ENCODE measurements at regions not wholly inside any gene's neighbourhood (a gene's known extent, or its start where the extent isn't known, plus 50 kb on each side); places are given as distances from the start of the nearest gene placed in this dataset.

DNA sequence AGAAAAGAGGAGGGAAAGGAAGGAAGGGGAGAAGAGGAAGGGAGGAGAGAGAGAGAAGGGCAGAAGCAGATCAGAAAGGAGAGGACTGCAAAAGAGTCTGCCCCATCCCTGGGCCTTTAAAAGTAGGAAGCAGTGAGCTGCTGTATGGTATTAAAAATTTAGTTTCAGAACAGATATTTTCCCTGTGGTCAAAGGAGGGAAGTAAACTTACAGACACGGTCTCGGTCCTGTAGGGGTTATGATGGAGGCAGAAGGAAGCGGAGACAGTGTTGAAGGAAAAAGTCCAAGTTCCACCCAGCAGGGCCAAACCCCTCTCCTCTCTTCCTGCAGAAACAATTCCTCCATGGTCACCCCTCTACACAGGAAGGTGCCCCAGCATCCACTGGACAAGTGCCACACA lies 122.0 kb upstream of the PROK2 start:
- TF ChIP-seq, protein P1, sequence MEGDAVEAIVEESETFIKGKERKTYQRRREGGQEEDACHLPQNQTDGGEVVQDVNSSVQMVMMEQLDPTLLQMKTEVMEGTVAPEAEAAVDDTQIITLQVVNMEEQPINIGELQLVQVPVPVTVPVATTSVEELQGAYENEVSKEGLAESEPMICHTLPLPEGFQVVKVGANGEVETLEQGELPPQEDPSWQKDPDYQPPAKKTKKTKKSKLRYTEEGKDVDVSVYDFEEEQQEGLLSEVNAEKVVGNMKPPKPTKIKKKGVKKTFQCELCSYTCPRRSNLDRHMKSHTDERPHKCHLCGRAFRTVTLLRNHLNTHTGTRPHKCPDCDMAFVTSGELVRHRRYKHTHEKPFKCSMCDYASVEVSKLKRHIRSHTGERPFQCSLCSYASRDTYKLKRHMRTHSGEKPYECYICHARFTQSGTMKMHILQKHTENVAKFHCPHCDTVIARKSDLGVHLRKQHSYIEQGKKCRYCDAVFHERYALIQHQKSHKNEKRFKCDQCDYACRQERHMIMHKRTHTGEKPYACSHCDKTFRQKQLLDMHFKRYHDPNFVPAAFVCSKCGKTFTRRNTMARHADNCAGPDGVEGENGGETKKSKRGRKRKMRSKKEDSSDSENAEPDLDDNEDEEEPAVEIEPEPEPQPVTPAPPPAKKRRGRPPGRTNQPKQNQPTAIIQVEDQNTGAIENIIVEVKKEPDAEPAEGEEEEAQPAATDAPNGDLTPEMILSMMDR (IDR thresholded peaks at IDR 0.05 in 4 of 5, conservative IDR thresholded peaks at IDR 0.05 in 1 of 5), result no peak
- no peak for TF ChIP-seq POLR2A (IDR thresholded peaks at IDR 0.05)

Data from gastrocnemius medialis (tissue), 4 donors.